GM13977 (cell line): ENCODE measurements at regions not wholly inside any gene's neighbourhood (a gene's known extent, or its start where the extent isn't known, plus 50 kb on each side); places are given as distances from the start of the nearest gene placed in this dataset.

Source experiments
- DNase-seq: peaks from one replicate; pipeline ENCODE4 v3.0.0; 2012; ENCODE audit warnings: low spot score
- CTCF ChIP-seq: IDR thresholded peaks from 2 replicates; pipeline ENCODE4 v1.5.1; 2012; ENCODE audit warnings: mild to moderate bottlenecking, control low read depth; ENCODE audit not compliant: insufficient read depth; ENCODE audit errors: extremely low read depth, missing control alignments
- in situ Hi-C: fragments of 300-500 bp; cut with MboI; formaldehyde crosslinking; loops from one replicate; pipeline ENCODE4 v1.12.0; 2022; ENCODE audit warnings: low sequenced_read_pairs, low pct_unique_long_range_greater_than_20kb, mixed read lengths, inconsistent platforms; ENCODE audit not compliant: unreplicated experiment

- TF ChIP-seq CTCF: no peak
- in situ Hi-C loops: no loop called here
Measured at GRCh38 chr5:108653201-108653600, 94.5 kb upstream of the FER start.

GRCh38 chr5:108650997-108651396 is 96.7 kb upstream of the FER start:
- TF ChIP-seq CTCF: no peak
- in situ Hi-C loops: no loop called here
- no peak for DNase-seq

More at GRCh38 chr5:108653201-108653600, 94.5 kb upstream of the FER start:
- no peak for DNase-seq

GRCh38 chr5:108649646-108650045 is 98.1 kb upstream of the FER start:
- in situ Hi-C loops: no loop called here
- no peak for DNase-seq

GRCh38 chr5:108649106-108649505 is 98.6 kb upstream of the FER start:
- in situ Hi-C loops: no loop called here
- no peak for TF ChIP-seq CTCF
- DNase-seq: no peak

More at GRCh38 chr5:108649646-108650045, 98.1 kb upstream of the FER start:
- no peak for TF ChIP-seq CTCF

- in situ Hi-C loops: no loop called here
- TF ChIP-seq CTCF: peak; percentile 84
- peak; percentile 61 for DNase-seq
Measured at GRCh38 chr5:108642170-108642906, 105.4 kb upstream of the FER start.

- TF ChIP-seq CTCF: no peak
- no peak for DNase-seq
- in situ Hi-C loops: no loop called here
Measured at GRCh38 chr5:108641596-108641995, 106.1 kb upstream of the FER start.

- no peak for TF ChIP-seq CTCF
- in situ Hi-C loops: no loop called here
- DNase-seq: no peak
Measured at GRCh38 chr5:108639366-108639765, 108.3 kb upstream of the FER start.
